Esophagus muscularis mucosa (tissue), 4 donors: ENCODE measurements at regions not wholly inside any gene's neighbourhood (a gene's known extent, or its start where the extent isn't known, plus 50 kb on each side); places are given as distances from the start of the nearest gene placed in this dataset.
A peak's percentile ranks its signal among the peaks of the same experiment; 100 is the strongest.

Source experiments
- DNase-seq: peaks from one replicate; pipeline ENCODE4 v3.0.0-alpha.2; 2017; ENCODE audit errors: extremely low spot score
- H3K27ac ChIP-seq, 4 donors: fragments of 200-600 bp; sonication (generic); replicated peaks in 1 of 4; 1 replicate in 3 of 4; 2 replicates in 1 of 4; pipeline ENCODE4 v1.5.1; 2016 to 2019; ENCODE audit warnings: mild to moderate bottlenecking in 1 of 4
- H3K27me3 ChIP-seq, 4 donors: fragments of 200-600 bp; sonication (generic); one replicate each; pipeline versions ENCODE4 v1.5.1 to v1.6.0; 2016 to 2019
- H3K36me3 ChIP-seq, 4 donors: fragments of 200-600 bp; sonication (generic); one replicate each; pipeline ENCODE4 v1.5.1; 2016 to 2019
- H3K4me1 ChIP-seq, 4 donors: fragments of 200-600 bp; sonication (generic); one replicate each; pipeline ENCODE4 v1.5.1; 2016 to 2019
- H3K4me3 ChIP-seq, 4 donors: fragments of 200-600 bp; sonication (generic); 1 replicate in 2 of 4; 2 replicates in 2 of 4; pipeline ENCODE4 v1.5.1; 2016 to 2019; ENCODE audit warnings: mild to moderate bottlenecking in 4 of 4, moderate library complexity in 1 of 4
- H3K9me3 ChIP-seq, 4 donors: fragments of 200-600 bp; sonication (generic); 1 replicate in 3 of 4; 2 replicates in 1 of 4; pipeline ENCODE4 v1.5.1; 2016 to 2019
- CTCF ChIP-seq, 3 experiments: fragments of 200-600 bp in 2 of 3; fragments of 450-650 bp in 1 of 3; sonication (generic) in 2 of 3; IDR thresholded peaks; one replicate each; pipeline ENCODE4 v1.5.1; 2017 to 2019; ENCODE audit warnings: antibody characterized with exemption in 3 of 3, mild to moderate bottlenecking in 2 of 3, moderate library complexity in 1 of 3
- EP300 ChIP-seq: sonication (generic); formaldehyde crosslinking; IDR thresholded peaks from one replicate; pipeline ENCODE4 v1.6.1; 2017; ENCODE audit warnings: antibody characterized with exemption
- POLR2A ChIP-seq: fragments of 450-650 bp; IDR thresholded peaks from one replicate; pipeline ENCODE4 v1.6.1; 2017; ENCODE audit warnings: antibody characterized with exemption, moderate library complexity, mild to moderate bottlenecking, low read depth
- POLR2AphosphoS5 ChIP-seq, 2 donors: sonication (generic); formaldehyde crosslinking; IDR thresholded peaks; one replicate each; pipeline ENCODE4 v1.6.1; 2017; ENCODE audit warnings: antibody characterized with exemption in 2 of 2
- WGBS: methylation state at CpG from one replicate; pipeline ENCODE4 v1.1.5; 2018; 5-methylcytosine and 5-hydroxymethylcytosine counted together
- intact Hi-C: fragments of 100-400 bp; cut with DNase I; formaldehyde crosslinking; loops from one replicate; pipeline ENCODE4 v1.15.1; 2023

DNA sequence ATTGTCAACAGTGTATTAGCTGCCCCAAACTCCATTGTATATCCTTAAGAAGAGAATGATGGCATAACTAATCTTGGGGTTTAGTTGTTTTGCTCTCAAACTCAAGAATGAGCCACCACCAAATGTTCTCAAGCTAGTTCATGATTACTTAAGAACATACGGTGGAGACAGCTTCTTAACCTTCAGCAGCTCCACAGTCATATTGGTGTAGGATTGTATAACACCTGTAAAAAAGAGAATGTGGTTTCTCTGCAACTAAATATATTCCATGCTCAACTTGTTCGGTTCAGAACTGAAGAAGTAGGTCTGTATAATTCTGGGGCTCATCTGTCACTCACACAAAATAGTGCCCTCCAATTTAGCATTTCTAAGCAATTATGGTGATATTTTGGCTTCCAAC is 177.9 kb upstream of the DUSP10 start:
- 89% methylated on average over 2 of the region's 2 CpGs for WGBS
- no peaks in the 10 kb centered on the region for H3K36me3 ChIP-seq
- no peak for DNase-seq
- no peaks in the 10 kb centered on the region for H3K4me1 ChIP-seq
- no peak overlapping the region for H3K27ac ChIP-seq
- H3K4me3 ChIP-seq, result no peak overlapping the region
- intact Hi-C loops, result no loop called here
- no peak for TF ChIP-seq CTCF (IDR thresholded peaks at IDR 0.05)
- H3K9me3 ChIP-seq, result no peaks in the 10 kb centered on the region
- no peaks in the 10 kb centered on the region for H3K27me3 ChIP-seq

DNA sequence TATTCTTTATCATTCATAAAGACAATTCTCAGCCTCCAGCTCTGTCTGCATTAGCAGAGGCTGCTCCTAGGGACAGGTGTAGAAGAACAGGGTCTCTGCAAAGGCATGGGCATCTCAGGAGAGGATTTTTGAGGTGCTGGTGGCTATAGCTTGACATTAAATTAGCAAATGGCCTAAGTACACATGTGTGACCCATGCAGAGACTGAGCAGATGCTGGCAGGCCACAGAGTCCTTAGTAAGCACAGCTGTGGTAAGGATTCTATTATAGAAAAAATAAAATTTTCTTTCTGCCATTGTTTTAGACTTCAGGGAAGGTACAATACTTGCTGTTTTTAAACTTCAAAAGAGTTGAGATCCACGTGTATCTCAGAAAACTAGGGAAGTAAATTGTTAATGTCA is 177.5 kb upstream of the DUSP10 start:
- Histone ChIP-seq H3K4me1 (no peaks in the 10 kb centered on the region), H3K27me3 (no peaks in the 10 kb centered on the region), H3K4me3 (no peak overlapping the region), H3K27ac (no peak overlapping the region), H3K9me3 (no peaks in the 10 kb centered on the region), H3K36me3 (no peaks in the 10 kb centered on the region)
- TF ChIP-seq CTCF (IDR thresholded peaks at IDR 0.05) (no peak), POLR2A (no peak), EP300 (no peak), POLR2AphosphoS5 (IDR thresholded peaks at IDR 0.05) (no peak)
- WGBS, result 83% methylated on average over 1 of the region's 1 CpG
- no peak for DNase-seq
- intact Hi-C loops, result no loop called here

DNA sequence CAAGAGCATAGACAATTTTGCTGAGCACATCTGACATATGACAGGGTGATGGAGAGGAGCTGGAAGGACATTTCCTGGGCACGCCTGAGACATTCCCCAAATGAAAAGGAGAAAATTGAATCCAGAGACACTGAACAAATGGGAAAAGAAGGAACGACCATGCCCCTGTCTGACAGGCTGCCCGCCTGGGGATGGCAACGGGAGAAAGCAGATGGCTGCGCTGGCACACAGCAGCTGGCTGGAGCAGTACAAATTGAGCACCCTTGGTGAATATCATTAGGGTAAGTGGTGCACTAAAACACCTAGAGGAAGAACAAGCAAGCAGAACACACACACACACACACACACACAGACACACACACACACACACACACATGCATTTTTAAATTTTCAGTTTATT is 174.3 kb upstream of the DUSP10 start:
- intact Hi-C loops, result no loop called here
- Histone ChIP-seq H3K36me3 (no peaks in the 10 kb centered on the region), H3K9me3 (no peaks in the 10 kb centered on the region), H3K27ac (no peak overlapping the region), H3K4me1 (no peaks in the 10 kb centered on the region), H3K4me3 (no peak overlapping the region), H3K27me3 (no peaks in the 10 kb centered on the region)
- peak; percentile 47 for DNase-seq
- WGBS, result 91% methylated on average over 5 of the region's 5 CpGs
- no peak for TF ChIP-seq POLR2AphosphoS5 (IDR thresholded peaks at IDR 0.05)
- no peak for TF ChIP-seq POLR2A
- no peak for TF ChIP-seq CTCF (IDR thresholded peaks at IDR 0.05)
- no peak for TF ChIP-seq EP300

- intact Hi-C loops, result no loop called here
- WGBS, result 80% methylated on average over 2 of the region's 2 CpGs
- TF ChIP-seq POLR2AphosphoS5 (IDR thresholded peaks at IDR 0.05) (no peak), EP300 (no peak), CTCF (IDR thresholded peaks at IDR 0.05) (no peak), POLR2A (no peak)
- H3K36me3 ChIP-seq, result no peaks in the 10 kb centered on the region
- no peaks in the 10 kb centered on the region for H3K27me3 ChIP-seq
- no peak for DNase-seq
- H3K27ac ChIP-seq, result no peak overlapping the region
- H3K9me3 ChIP-seq, result no peaks in the 10 kb centered on the region
- no peak overlapping the region for H3K4me3 ChIP-seq
- H3K4me1 ChIP-seq, result no peaks in the 10 kb centered on the region
Measured at GRCh38 chr1:221915764-221916163, 173.9 kb upstream of the DUSP10 start.

GRCh38 chr1:221913351-221913892 is 171.5 kb upstream of the DUSP10 start:
- intact Hi-C loops, result no loop called here

More at GRCh38 chr1:221913351-221913892, 171.5 kb upstream of the DUSP10 start:
- TF ChIP-seq CTCF (IDR thresholded peaks at IDR 0.05), result no peak
- TF ChIP-seq EP300, result no peak
- TF ChIP-seq POLR2A, result no peak
- TF ChIP-seq POLR2AphosphoS5 (IDR thresholded peaks at IDR 0.05), result no peak
- no peak overlapping the region for H3K4me3 ChIP-seq
- H3K9me3 ChIP-seq, result no peaks in the 10 kb centered on the region
- no peaks in the 10 kb centered on the region for H3K36me3 ChIP-seq
- no peaks in the 10 kb centered on the region for H3K27me3 ChIP-seq
- no peaks in the 10 kb centered on the region for H3K4me1 ChIP-seq
- DNase-seq, result peak; percentile 42
- H3K27ac ChIP-seq, result no peak overlapping the region
- WGBS, result 82% methylated on average over 3 of the region's 3 CpGs
